ENCODE measurements at regions not wholly inside any gene's neighbourhood (a gene's known extent, or its start where the extent isn't known, plus 50 kb on each side); places are given as distances from the start of the nearest gene placed in this dataset.
"Not testable (repeated sequence)": the region's sequence is repeated elsewhere in the genome, so short reads cannot be mapped to it uniquely, and the experiment has no call there.

- no peak for DNase-seq (ENCODE audit: low read depth)
Observed at GRCh38 chr18:39365836-39366485, 1800.4 kb upstream of the CELF4 start.

- no peak for DNase-seq (ENCODE audit: low read depth)
Observed at GRCh38 chr18:39360072-39360471, 1794.5 kb upstream of the CELF4 start.

DNA sequence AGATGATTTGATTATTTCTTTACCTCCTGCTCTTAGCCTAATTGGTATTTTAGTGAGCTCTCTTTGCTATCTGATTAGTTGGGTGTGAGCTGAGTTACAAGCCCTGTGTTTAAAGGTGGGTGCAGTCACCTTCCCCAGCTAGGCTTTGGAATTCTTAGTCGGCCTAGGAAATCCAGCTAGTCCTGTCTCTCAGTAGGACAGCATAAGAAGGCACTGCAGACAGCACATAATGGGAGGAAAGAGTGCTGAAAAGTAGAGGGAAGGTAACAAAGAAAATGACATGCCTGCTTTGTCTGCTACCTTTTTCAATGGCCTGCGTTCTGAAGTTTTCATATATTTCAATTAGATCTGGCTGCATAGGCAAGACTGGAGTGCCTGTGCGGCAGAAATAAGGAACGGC, 1794.0 kb upstream of the CELF4 start:
- DNase-seq (ENCODE audit: low read depth) = no peak

DNA sequence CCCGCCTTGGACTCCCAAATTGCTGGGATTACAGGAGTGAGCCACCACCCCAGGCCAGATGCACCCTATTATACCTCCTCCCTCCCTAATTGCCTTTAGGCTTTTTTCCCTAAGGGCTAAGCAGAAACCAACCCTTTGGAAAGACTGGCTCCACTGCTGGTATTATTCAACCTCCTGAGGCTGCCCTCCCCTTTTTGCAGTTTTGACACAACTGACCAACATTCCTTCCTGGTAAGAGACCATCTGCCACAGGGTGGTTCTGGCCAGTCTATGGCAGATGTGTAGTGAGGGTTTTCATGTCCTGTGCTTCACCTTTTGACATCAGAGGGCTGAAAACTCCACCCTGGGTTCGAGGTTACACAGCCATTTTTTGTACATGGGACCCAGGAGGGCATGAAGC, 1785.3 kb upstream of the CELF4 start:
- no peak for DNase-seq (ENCODE audit: low read depth)

- DNase-seq (ENCODE audit: low read depth) = no peak
Observed at GRCh38 chr18:39349801-39350200, 1784.2 kb upstream of the CELF4 start.

- DNase-seq (ENCODE audit: low read depth) = no peak
Observed at GRCh38 chr18:39348757-39349156, 1783.2 kb upstream of the CELF4 start.

- DNase-seq (ENCODE audit: low read depth) = no peak
Observed at GRCh38 chr18:39347701-39348100, 1782.1 kb upstream of the CELF4 start.

GRCh38 chr18:39346916-39347315, 1781.3 kb upstream of the CELF4 start:
- no peak for DNase-seq (ENCODE audit: low read depth)

DNA sequence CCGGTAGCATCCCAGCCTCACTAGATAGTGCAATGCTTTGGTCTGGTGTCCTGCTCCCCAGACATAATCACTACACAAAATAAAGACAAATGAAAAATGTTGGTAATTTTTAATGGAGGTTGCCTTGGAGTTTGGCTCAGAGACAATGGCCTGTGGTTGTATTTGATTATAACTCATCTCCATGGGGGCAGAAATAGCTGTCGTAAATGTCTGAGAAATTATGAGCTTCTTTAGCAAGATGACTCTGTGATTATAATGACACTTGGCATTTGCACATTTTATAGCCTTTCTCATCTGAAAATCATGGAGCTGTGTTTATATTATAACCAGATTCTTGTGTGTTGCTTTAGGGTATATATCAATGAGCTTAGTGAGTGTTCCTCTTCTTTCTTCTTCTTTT, 1779.7 kb upstream of the CELF4 start:
- DNase-seq (ENCODE audit: low read depth) = no peak

- no peak for DNase-seq (ENCODE audit: low read depth)
Observed at GRCh38 chr18:39344487-39344886, 1778.9 kb upstream of the CELF4 start.

DNA sequence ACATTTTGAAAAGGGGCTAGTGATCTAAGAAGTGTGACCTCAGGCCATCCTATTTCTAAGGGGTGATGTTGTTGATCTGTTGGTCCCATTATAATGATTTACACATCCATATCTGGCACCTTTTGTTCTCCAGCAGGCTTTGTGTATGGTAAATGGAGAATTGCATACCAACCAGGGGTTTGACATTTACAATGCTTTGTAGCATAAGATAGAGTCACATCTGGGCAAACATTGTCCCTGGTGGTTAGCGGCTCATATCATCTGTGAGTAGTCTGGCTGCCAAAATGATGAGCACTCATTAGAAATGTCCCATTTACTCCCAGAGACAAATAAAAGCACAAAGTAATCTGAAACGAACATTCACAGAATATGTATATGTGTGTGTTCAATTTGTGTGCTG, 1775.5 kb upstream of the CELF4 start:
- DNase-seq (ENCODE audit: low read depth) = no peak

GRCh38 chr18:39340418-39340817, 1774.8 kb upstream of the CELF4 start:
- no peak for DNase-seq (ENCODE audit: low read depth)

- DNase-seq (ENCODE audit: low read depth) = no peak
Observed at GRCh38 chr18:39329496-39330275, 1764.1 kb upstream of the CELF4 start.

- DNase-seq (ENCODE audit: low read depth) = no peak
Observed at GRCh38 chr18:39326772-39327171, 1761.2 kb upstream of the CELF4 start.

DNA sequence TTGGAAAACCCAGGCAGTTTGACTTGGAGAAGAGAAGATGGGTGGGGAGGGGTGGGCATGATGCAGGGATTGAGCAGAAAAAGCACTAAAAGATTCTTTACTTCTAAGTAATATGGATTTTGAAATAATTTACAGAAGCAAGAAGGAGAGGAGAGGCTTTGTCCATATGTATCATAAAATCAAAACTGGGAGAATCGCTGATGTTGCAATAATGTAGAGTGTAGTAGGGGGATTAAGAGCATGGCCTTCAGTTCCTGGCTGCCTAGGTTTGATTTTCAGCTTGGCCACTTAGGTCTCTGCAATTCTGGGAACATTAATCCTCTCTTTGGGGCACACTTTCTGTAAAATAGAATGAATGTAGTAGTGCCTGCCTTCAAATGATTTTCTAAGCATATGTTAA, 1760.4 kb upstream of the CELF4 start:
- DNase-seq (ENCODE audit: low read depth) = no peak

DNA sequence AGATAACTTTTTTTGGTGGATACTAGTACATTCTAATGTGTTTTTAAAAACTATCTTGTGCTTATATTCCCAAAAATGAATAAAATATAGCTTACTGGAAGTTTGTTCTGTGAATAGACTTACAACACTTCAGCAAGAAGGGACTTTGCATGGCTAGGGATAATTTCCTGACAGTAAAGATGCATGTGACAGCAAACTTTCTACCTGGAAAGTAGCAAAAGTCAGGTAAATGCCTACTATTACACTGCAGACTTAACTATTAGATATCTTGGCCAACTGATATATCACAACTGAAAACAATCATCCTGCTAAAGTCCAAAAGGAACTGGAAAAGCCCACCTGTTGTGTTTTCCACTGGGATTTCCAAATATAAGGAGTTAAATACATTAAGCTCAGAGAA, 1753.5 kb upstream of the CELF4 start:
- DNase-seq (ENCODE audit: low read depth) = no peak

DNA sequence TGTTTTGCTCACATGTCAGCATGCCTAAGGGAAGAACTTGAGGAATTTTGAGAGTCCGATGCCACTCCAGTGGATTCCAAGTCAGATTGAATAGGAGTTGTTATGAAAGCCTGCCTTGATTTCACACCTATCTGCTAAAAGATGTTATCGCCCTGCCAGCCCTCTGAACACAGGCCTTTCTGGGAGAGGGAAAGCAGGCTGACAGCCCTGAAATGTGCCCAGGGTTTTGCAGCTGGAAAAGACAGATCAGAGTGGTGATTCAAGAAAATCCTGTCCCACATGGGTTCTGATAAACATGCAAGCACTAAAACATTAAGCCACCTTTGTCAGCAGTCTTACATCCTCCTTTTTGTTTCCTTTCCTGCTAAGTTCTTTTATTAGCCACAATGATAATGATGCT, 1752.9 kb upstream of the CELF4 start:
- no peak for DNase-seq (ENCODE audit: low read depth)

DNA sequence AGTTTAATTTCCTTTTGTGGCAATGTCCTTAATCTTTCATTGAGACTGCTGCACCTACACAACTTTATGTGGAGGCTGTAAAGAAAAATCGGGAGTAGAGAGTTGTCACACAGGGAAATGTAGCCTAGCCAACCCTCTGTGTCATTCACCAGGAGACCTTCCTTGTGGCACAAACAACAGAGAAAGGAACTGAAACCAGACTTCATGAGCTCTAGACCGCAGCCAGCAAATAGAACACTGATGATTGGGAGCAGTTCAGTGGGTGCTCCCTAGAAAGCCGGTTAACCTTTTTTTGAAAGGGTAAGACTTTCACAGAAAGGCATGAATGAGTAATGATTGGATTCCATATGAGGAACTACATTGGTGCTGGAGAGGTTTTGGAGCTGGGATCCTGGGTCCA, 1752.4 kb upstream of the CELF4 start:
- no peak for DNase-seq (ENCODE audit: low read depth)

GRCh38 chr18:39314595-39314994, 1749.0 kb upstream of the CELF4 start:
- no peak for DNase-seq (ENCODE audit: low read depth)

DNA sequence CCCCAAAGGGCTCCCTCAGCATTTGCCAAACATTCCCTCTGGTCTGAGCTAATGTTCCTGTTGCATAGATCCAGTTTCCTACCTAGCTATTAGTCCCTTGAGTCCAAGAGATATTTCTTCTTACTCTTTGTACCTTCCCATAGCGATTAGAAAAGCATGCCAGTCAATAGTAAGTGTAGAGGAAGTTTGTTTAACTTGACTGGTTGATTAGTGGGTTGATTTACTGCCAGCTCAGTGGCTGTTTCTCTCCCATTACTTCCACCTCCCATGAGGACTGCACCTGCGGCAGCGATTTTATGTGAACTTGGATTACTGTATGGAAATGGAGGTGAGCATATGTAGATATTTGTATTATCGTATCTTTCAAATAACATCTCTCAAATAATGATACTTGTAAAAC, 1748.4 kb upstream of the CELF4 start:
- DNase-seq (ENCODE audit: low read depth) = no peak

- no peak for DNase-seq (ENCODE audit: low read depth)
Observed at GRCh38 chr18:39311111-39311712, 1745.6 kb upstream of the CELF4 start.

GRCh38 chr18:39308931-39309521, 1743.4 kb upstream of the CELF4 start:
- not testable (repeated sequence) for DNase-seq (ENCODE audit: low read depth)

- no peak for DNase-seq (ENCODE audit: low read depth)
Observed at GRCh38 chr18:39305766-39306165, 1740.2 kb upstream of the CELF4 start.

Data from non-pigmented ciliary epithelial cell (primary cell).